Erythroblast (primary cell): ENCODE measurements at regions not wholly inside any gene's neighbourhood (a gene's known extent, or its start where the extent isn't known, plus 50 kb on each side); places are given as distances from the start of the nearest gene placed in this dataset.

Source experiments
- GATA1 ChIP-seq: IDR thresholded peaks from 2 replicates; pipeline ENCODE4 v1.6.1; 2011; ENCODE audit warnings: low read depth, mild to moderate bottlenecking, control low read depth, low read length, moderate library complexity
- POLR2A ChIP-seq: IDR thresholded peaks from 2 replicates; pipeline ENCODE4 v1.6.1; 2011; ENCODE audit warnings: mild to moderate bottlenecking, low read length

DNA sequence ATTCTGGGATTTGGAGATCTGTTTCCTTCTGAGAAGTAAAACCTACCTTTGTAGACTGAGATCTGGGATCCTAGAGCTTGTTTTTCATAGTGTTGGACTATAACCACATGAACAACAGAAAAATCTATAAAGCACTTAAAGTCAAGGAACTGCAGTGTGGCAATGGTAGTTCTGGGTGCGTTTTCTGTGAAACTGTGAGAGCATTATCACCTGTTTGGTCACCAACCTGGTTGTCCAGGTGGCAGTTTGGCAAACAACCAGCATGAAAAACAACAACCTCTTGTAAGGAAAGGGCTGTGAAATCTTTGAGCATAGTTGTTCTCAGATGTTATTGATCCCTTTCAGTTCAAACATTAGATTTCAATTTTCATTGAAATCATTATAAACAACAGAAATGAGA is 215.8 kb upstream of the CITED2 start:
- TF ChIP-seq POLR2A = no peak
- TF ChIP-seq GATA1 = no peak
